HUDEP-2 (cell line): ENCODE measurements at regions not wholly inside any gene's neighbourhood (a gene's known extent, or its start where the extent isn't known, plus 50 kb on each side); places are given as distances from the start of the nearest gene placed in this dataset.

Experiments
- DNase-seq, 76 experiments: peaks; one replicate each; lab custom pipeline; 2025; ENCODE audit not compliant: unreplicated experiment in 76 of 76; lab: John Stamatoyannopoulos, UW

DNA sequence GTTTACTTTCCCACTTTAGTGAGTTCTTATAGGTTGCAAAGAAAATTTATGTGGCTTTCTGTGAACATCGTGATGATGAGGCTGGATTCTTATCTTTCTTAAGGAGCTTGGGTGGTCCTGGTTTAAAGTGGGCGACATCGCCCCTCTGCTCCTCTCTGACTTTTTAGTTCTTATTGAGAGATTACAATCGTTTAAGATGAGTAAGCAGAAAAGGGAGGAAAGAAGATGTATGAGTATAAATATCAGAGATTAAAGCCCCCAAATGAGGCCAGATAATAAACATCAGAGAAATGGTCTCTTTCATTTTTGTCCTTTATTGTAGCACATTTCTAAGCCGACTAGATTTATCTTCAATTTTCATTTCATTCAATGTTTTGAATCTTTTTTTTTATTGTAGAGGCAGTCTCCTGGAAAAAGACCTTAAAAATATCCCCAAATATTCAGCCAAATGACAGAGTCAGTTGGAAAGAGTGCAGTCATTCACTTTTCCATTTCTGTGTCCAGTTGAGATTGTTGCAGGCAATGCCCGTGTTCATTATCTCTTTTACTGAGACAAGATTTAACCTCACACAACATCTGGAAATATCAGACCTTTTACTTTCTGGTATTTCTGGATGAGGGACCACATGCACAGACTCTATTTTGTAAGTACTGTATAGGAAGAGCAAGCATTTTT lies 62.0 kb upstream of the PDE7B start:
- DNase-seq: no peak

DNA sequence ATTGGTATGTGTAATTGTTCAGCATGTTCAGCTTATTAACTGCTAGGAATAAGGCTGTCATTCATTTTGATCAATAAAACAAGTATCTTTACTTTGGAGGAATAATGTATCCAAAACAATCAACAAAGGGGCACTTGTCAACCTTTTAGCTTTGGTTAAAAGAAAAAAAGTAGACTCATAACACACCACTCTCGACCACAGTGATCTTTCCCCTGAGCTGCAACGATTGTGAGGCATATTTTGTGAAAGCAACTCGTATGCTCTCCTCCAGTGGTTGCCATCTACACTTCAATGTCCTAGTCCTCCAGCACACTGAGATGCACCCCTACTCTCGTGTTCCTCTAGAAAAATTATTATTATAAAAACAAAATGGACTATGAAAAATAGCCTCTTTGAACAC lies 60.1 kb upstream of the PDE7B start:
- DNase-seq: no peak

DNA sequence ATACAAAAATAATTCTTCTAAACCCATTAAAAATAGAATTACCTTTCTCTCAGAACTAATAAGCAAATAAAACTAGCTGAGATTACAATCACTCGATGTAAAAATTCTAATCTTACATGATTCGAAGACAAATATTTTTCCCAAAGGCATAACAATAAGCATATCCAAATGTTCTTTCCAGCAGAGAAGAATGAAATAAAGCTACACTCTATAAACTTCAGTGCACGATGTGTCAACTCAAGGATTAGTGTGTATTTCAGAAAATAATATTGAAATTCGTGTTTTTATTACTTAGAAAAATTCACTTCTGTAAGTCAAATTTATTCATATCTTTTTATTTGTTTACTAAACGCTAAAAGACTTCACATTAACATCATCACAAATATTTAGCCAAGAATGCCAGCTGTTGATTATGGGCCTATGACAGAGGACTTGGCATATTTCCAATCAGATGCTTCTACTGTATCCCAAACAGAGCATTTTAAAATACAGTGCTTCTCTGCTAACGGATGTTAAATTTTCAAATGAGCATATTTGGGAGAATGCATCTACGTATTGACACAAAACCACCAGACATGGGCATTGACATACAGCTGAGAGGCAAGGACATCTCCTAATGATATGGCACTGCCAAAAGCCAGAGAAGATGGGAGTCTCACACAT lies 54.7 kb upstream of the PDE7B start:
- no peak for DNase-seq

DNA sequence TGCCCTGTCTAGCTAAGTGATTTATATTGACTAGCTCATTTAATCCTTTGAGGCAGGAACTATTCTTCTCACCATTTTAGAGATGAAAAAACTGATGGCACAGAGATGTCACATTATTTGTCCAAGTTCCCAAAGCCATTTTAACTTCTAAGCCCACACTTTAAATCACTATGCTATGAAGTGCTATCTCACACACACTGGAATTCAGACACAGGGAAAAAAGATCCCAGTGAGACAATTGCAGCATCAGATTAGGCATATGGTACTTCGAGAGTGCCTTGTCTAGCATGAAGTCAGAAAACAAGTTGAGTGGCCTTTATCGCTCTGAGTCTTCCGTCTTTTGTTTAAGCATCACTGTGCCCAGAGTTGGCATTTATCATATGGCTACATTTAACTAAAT lies 54.1 kb upstream of the PDE7B start:
- DNase-seq: no peak

- DNase-seq: no peak
Observed at GRCh38 chr6:135798751-135799515, 52.6 kb upstream of the PDE7B start.
